GM23248 (cell line): ENCODE measurements at regions not wholly inside any gene's neighbourhood (a gene's known extent, or its start where the extent isn't known, plus 50 kb on each side); places are given as distances from the start of the nearest gene placed in this dataset.
A peak's percentile ranks its signal among the peaks of the same experiment; 100 is the strongest.

Source experiments
- DNase-seq: peaks from one replicate; pipeline ENCODE4 v3.0.0-alpha.2; 2015
- H2AFZ ChIP-seq: fragments of 200-600 bp; sonication (generic); 2 replicates; pipeline ENCODE4 v1.6.1; 2016; ENCODE audit warnings: antibody characterized with exemption
- H3F3A ChIP-seq: fragments of 200-600 bp; sonication (generic); 2 replicates; pipeline ENCODE4 v1.6.1; 2016; ENCODE audit warnings: mild to moderate bottlenecking, antibody characterized with exemption, mixed run types; ENCODE audit not compliant: insufficient read depth
- H3K27ac ChIP-seq: fragments of 200-600 bp; sonication (generic); 2 replicates; pipeline ENCODE4 v1.5.1; 2016; ENCODE audit warnings: mild to moderate bottlenecking
- H3K27me3 ChIP-seq: fragments of 200-600 bp; sonication (generic); replicated peaks from 2 replicates; pipeline ENCODE4 v1.6.1; 2016; ENCODE audit warnings: mild to moderate bottlenecking; ENCODE audit not compliant: insufficient read depth
- H3K36me3 ChIP-seq: fragments of 200-600 bp; sonication (generic); 2 replicates; pipeline ENCODE4 v1.6.1; 2016; ENCODE audit warnings: low read depth, mild to moderate bottlenecking
- H3K4me1 ChIP-seq: fragments of 200-600 bp; sonication (generic); 2 replicates; pipeline ENCODE4 v1.6.1; 2016; ENCODE audit warnings: mild to moderate bottlenecking; ENCODE audit not compliant: insufficient read depth
- H3K4me2 ChIP-seq: fragments of 200-600 bp; sonication (generic); one replicate; pipeline ENCODE4 v1.6.1; 2016; ENCODE audit warnings: mild to moderate bottlenecking; ENCODE audit not compliant: unreplicated experiment
- H3K4me3 ChIP-seq: fragments of 200-600 bp; sonication (generic); 2 replicates; pipeline ENCODE4 v1.5.1; 2016; ENCODE audit warnings: mild to moderate bottlenecking
- H3K79me2 ChIP-seq: fragments of 200-600 bp; sonication (generic); 2 replicates; pipeline ENCODE4 v1.6.1; 2016; ENCODE audit warnings: mild to moderate bottlenecking; ENCODE audit not compliant: insufficient read depth
- H3K9ac ChIP-seq: fragments of 200-600 bp; sonication (generic); 2 replicates; pipeline ENCODE4 v1.6.1; 2016; ENCODE audit warnings: mild to moderate bottlenecking
- H3K9me2 ChIP-seq: fragments of 200-600 bp; sonication (generic); 2 replicates; pipeline ENCODE4 v1.6.1; 2016; ENCODE audit warnings: mixed run types, mild to moderate bottlenecking, moderate library complexity; ENCODE audit not compliant: insufficient read depth
- H3K9me3 ChIP-seq: fragments of 200-600 bp; sonication (generic); one replicate; pipeline ENCODE4 v1.6.1; 2017; ENCODE audit warnings: low read depth
- H4K20me1 ChIP-seq: fragments of 200-600 bp; sonication (generic); 2 replicates; pipeline ENCODE4 v1.6.0; 2016; ENCODE audit not compliant: insufficient read depth
- EZH2 ChIP-seq: fragments of 200-600 bp; sonication (generic); IDR thresholded peaks from 2 replicates; pipeline ENCODE4 v1.6.1; 2018; ENCODE audit warnings: antibody characterized with exemption, mild to moderate bottlenecking; ENCODE audit not compliant: insufficient read depth, poor library complexity, severe bottlenecking
- EZH2phosphoT487 ChIP-seq: fragments of 200-600 bp; sonication (generic); IDR thresholded peaks from 2 replicates; pipeline ENCODE4 v1.6.1; 2018; ENCODE audit warnings: antibody characterized with exemption, moderate library complexity, mild to moderate bottlenecking, low read depth; ENCODE audit not compliant: insufficient read depth
- WGBS, 2 experiments: methylation state at CpG; one replicate each; pipeline ENCODE4 v1.1.6; 2015 to 2017; ENCODE audit warnings: low lambda C conversion rate in 2 of 2, low coverage in 1 of 2; ENCODE audit errors: missing lambda C conversion rate in 2 of 2; 5-methylcytosine and 5-hydroxymethylcytosine counted together
- in situ Hi-C: fragments of 300-500 bp; cut with MboI; formaldehyde crosslinking; loops from 2 replicates; pipeline ENCODE4 v1.15.0; 2020

GRCh38 chrX:13256603-13257002, 63.2 kb downstream of the ATXN3L start:
- H3K27ac ChIP-seq, result no peak overlapping the region
- no peaks in the 10 kb centered on the region for H4K20me1 ChIP-seq
- no peaks in the 10 kb centered on the region for H3K27me3 ChIP-seq
- no peak overlapping the region for H3K4me3 ChIP-seq
- in situ Hi-C loops, result no loop called here
- no peak overlapping the region for H3K4me2 ChIP-seq
- no peak overlapping the region for H2AFZ ChIP-seq
- no peaks in the 10 kb centered on the region for H3K79me2 ChIP-seq
- no peak overlapping the region for H3K9ac ChIP-seq
- H3K9me3 ChIP-seq, result no peaks in the 10 kb centered on the region
- peaks cover 5% of the 10 kb centered on the region for H3K4me1 ChIP-seq
- no peaks in the 10 kb centered on the region for H3K9me2 ChIP-seq
- TF ChIP-seq EZH2phosphoT487 (no peak), EZH2 (no peak)
- peaks cover 7% of the 10 kb centered on the region for H3F3A ChIP-seq
- H3K36me3 ChIP-seq, result no peaks in the 10 kb centered on the region
- DNase-seq, result no peak

DNA sequence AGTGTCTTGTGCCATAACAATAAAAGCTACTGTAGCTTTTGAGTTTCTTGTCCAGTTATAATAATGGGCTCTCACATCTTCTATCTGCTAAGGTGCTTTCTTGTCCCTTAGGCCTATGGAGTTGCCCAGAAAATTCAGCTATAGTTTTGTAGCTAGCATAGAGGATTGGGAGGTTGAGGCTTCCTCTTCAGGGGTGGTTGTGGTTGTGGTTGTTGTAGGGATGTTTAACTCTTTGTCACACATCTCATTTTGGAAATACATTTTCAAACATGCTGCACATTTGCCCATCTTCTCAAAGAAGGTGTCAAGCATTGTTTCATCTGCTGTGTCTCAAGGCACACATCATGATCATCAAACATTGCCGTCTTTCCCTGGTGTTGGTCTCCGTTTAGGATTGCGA, 65.0 kb downstream of the ATXN3L start:
- Histone ChIP-seq H3K9me2 (no peaks in the 10 kb centered on the region), H4K20me1 (no peaks in the 10 kb centered on the region), H3K27me3 (no peaks in the 10 kb centered on the region), H3K4me3 (no peak overlapping the region), H2AFZ (no peak overlapping the region), H3K9ac (no peak overlapping the region), H3K36me3 (no peaks in the 10 kb centered on the region), H3K4me2 (no peak overlapping the region), H3K9me3 (no peaks in the 10 kb centered on the region), H3K79me2 (no peaks in the 10 kb centered on the region), H3F3A (peaks cover 17% of the 10 kb centered on the region), H3K4me1 (peaks cover 17% of the 10 kb centered on the region), H3K27ac (no peak overlapping the region)
- DNase-seq, result no peak
- in situ Hi-C loops, result no loop called here
- WGBS, 2 experiments, result 96% methylated on average over 3 of the region's 3 CpGs
- TF ChIP-seq EZH2phosphoT487 (no peak), EZH2 (no peak)

- H4K20me1 ChIP-seq, result no peaks in the 10 kb centered on the region
- no peak overlapping the region for H2AFZ ChIP-seq
- DNase-seq, result peak; percentile 36
- H3K9me3 ChIP-seq, result no peaks in the 10 kb centered on the region
- H3K79me2 ChIP-seq, result no peaks in the 10 kb centered on the region
- H3K27ac ChIP-seq, result no peak overlapping the region
- peaks cover 17% of the 10 kb centered on the region for H3F3A ChIP-seq
- no peak for TF ChIP-seq EZH2phosphoT487
- TF ChIP-seq EZH2, result no peak
- H3K9ac ChIP-seq, result no peak overlapping the region
- peaks cover 22% of the 10 kb centered on the region for H3K4me1 ChIP-seq
- H3K9me2 ChIP-seq, result no peaks in the 10 kb centered on the region
- in situ Hi-C loops, result no loop called here
- WGBS, 2 experiments, result 92 to 95% methylated on average over 3 to 5 of the region's 5 CpGs
- no peaks in the 10 kb centered on the region for H3K36me3 ChIP-seq
- no peak overlapping the region for H3K4me2 ChIP-seq
- H3K4me3 ChIP-seq, result no peak overlapping the region
- no peaks in the 10 kb centered on the region for H3K27me3 ChIP-seq
These were observed 65.6 kb downstream of the ATXN3L start for GRCh38 chrX:13254076-13254785.

- H3K79me2 ChIP-seq, result no peaks in the 10 kb centered on the region
- no peaks in the 10 kb centered on the region for H3K9me2 ChIP-seq
- TF ChIP-seq EZH2phosphoT487, result no peak
- no peak for TF ChIP-seq EZH2
- H3K36me3 ChIP-seq, result no peaks in the 10 kb centered on the region
- H3K9ac ChIP-seq, result no peak overlapping the region
- H4K20me1 ChIP-seq, result no peaks in the 10 kb centered on the region
- no peak overlapping the region for H3K4me2 ChIP-seq
- H3K9me3 ChIP-seq, result no peaks in the 10 kb centered on the region
- in situ Hi-C loops, result no loop called here
- no peak overlapping the region for H3K27ac ChIP-seq
- no peak for DNase-seq
- H3F3A ChIP-seq, result peaks cover 17% of the 10 kb centered on the region
- H3K27me3 ChIP-seq, result no peaks in the 10 kb centered on the region
- 95 to 96% methylated on average over 3 of the region's 3 CpGs for WGBS, 2 experiments
- no peak overlapping the region for H3K4me3 ChIP-seq
- H3K4me1 ChIP-seq, result peaks cover 27% of the 10 kb centered on the region
- no peak overlapping the region for H2AFZ ChIP-seq
These were observed 66.6 kb downstream of the ATXN3L start for GRCh38 chrX:13253223-13253622.

- TF ChIP-seq EZH2phosphoT487, result no peak
- no peak for TF ChIP-seq EZH2
- Histone ChIP-seq H3K27ac (no peak overlapping the region), H3K79me2 (no peaks in the 10 kb centered on the region), H3K9me3 (no peaks in the 10 kb centered on the region), H3F3A (peaks cover 17% of the 10 kb centered on the region), H3K36me3 (no peaks in the 10 kb centered on the region), H2AFZ (no peak overlapping the region), H3K4me1 (peaks cover 27% of the 10 kb centered on the region), H4K20me1 (no peaks in the 10 kb centered on the region), H3K9ac (no peak overlapping the region), H3K4me3 (no peak overlapping the region), H3K9me2 (no peaks in the 10 kb centered on the region), H3K4me2 (no peak overlapping the region), H3K27me3 (no peaks in the 10 kb centered on the region)
- WGBS, 2 experiments, result 98 to 100% methylated on average over 4 of the region's 4 CpGs
- DNase-seq, result no peak
- in situ Hi-C loops, result no loop called here
These were observed 67.1 kb downstream of the ATXN3L start for GRCh38 chrX:13252726-13253125.
